Left renal cortex interstitium (tissue), 4 donors: ENCODE measurements at regions not wholly inside any gene's neighbourhood (a gene's known extent, or its start where the extent isn't known, plus 50 kb on each side); places are given as distances from the start of the nearest gene placed in this dataset.

Source experiments
- DNase-seq, 4 donors: peaks; one replicate each; pipeline ENCODE4 v3.0.0-alpha.2; 2013; ENCODE audit warnings: low read depth in 4 of 4, low spot score in 2 of 4, missing footprints in 1 of 4

DNA sequence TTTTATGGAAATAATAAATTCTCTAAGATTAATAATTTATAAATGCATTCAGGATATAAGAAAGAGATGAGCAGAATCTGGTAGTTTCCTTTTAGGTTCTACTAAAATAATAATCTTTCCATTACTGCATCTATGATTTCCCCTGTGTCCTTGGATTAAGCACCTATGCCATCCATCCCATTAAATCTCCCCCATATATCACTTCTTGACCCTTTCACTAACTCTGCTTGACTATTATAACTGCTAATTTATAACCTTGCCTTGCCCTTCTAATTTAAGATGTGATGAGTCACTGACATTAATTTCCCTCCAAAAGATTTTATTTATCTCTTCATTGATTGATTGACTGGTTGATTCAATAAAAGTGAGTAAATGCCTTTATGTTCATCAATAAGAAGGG lies 348.3 kb upstream of the LRATD1 start:
- DNase-seq = no peak

DNA sequence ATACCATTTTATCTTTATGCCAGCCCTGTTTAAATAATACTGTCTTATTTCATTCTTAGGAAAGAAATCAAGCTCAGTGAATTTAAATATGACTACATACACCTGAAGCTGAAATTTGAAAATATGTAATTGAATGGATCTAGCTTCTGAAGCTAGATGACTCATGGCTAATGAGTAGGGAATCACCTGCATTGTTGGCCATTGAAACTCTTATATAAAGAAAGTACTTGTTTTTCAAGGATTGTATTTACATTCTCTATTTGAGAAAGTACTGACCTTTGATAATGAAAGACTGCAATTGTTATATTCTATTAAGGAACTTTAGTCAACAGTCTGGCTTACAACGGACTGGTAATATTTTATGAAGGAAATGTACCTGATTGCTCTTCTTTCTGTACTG lies 346.7 kb upstream of the LRATD1 start:
- DNase-seq = no peak

DNA sequence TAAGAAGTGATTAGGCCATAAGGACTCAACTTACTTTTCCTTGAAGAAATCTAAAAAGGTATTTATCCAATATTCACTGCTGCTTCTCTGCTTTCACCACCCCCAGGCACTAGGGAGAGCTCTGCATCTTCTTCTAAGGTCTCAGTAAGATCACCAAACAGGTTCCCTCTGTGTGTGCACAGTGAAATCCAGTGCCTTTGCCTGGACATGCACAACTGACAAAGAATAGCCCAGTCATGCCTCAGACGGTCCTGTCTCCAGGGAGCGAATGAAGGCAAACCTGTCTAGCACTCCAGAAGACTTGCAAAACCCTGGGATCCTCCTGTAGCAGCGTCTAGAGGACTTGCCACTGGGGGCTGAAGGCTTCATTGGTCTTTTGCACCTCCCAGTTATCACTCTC lies 344.5 kb upstream of the LRATD1 start:
- no peak for DNase-seq

DNA sequence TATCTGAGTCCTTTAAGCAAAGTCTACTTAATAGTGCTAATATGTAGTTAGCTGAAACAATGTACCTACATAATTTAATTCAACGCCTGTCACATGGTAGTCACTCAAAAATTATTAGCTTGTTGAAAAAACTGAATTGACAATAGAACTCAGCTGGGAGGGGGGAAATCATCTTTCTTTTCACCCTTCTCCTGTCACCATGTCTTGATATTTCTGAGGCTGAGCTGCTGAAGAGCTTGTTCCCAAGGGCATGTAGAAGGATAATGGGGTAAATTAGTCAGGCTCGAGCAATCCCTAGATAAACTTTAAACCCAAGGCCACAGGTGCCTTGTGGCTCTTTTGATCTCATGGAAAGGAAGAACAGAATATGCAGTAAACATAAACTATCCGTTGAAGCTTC lies 339.6 kb upstream of the LRATD1 start:
- DNase-seq = no peak

DNA sequence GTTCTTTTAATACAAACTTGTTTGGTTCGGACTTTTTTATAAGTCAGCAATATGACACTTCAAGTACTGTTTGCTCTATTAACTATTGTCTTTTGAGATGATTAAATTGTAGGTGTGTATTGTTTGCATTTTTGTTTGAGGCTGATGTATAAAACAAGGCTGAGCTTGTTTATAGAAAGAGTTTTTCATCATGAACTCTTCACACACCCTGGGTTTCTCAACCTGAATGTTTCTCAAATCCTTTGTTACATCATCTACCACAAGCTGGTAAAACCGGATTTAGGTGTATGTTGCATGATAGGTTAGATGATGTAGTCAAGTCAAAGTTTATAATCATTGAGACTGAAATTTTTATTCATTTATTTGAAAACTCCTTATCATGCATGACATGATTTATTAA lies 335.2 kb upstream of the LRATD1 start:
- no peak for DNase-seq

DNA sequence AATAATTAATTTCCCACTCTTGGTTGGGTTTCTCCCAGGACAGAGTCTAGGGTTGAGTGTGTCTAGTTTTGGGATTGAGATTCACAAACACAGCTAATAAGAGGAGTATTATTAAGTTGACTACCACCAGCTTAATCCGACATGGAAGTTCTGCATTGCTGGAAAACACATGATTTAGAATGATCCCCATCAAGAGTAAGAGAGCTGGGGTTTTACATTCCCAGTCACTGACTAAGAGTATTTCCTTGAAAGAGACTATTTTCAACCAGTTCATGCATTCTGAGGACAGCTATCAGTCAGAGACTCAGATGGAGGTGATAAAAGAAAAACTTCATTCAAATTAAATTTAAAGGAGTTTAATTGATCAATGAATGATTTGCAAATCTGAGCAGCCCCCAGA lies 334.6 kb upstream of the LRATD1 start:
- no peak for DNase-seq

DNA sequence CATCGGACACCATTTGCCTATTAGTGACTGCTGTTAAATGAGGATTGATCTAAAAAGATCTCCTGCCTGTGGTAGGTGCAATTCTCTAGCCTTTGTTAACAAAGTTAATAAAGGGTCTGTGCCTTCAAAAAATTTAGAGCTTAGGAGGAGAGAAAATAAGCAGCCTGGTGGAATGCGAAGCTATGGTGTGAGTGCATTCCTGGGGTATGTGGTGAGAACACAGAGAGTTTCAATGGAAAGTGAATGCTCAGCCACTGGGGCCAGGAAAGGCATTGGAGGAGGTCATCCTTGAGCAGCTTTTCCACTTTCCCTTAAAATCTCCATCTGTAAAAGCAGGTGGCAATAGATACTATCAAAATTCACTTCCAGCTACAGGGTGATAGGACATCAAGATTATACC lies 331.2 kb upstream of the LRATD1 start:
- DNase-seq = no peak

DNA sequence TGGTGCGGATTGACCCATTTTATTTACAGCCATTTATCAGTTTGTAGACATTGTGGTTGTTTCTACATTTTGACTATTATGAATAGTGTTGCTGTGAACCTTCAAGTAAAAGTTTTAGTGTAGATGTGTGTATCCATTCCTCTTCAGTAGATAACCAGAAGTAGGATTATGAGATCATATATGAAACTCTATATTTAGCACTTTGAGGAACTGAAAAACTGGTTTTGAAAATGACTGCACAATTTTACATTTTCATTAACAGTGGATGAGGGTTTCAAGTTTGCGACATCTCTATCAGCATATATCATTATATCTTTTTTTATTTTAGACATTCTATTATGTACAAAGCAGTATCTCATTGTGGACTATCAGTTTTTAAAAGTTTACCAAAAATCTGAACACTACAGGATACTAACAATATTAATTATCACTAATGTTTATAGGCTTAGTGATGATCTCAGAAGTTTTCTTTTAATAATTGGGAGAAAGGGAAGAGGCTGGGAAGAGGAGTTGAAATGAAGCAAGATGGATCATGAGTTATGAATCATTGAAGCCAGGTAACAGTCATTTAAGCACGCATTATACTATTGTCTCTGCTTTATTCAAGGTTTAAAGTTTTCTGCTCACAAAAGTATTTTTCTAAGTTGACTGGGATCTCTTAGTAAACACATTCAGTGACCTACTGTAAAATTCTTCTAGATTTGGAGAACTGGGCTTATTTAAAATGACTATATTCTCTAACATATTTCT lies 329.0 kb upstream of the LRATD1 start:
- DNase-seq = no peak

DNA sequence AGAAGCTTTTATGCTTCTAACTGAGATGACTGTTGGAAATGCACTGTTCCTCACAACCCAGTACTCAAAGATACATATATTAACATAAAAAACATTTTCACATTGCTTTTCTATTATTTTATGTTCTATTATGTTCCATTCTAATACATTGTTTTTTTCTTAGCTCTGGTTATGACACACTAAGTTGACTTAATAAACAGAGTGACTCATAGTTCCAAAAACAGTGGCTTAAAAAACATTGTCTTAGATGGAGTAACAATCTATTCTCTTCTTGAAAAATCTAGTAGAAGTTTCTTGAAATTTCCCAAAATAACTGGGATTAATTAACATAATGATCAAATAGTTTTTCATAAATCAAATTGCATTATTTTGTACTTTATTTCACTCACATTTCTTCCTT lies 328.2 kb upstream of the LRATD1 start:
- DNase-seq = no peak

DNA sequence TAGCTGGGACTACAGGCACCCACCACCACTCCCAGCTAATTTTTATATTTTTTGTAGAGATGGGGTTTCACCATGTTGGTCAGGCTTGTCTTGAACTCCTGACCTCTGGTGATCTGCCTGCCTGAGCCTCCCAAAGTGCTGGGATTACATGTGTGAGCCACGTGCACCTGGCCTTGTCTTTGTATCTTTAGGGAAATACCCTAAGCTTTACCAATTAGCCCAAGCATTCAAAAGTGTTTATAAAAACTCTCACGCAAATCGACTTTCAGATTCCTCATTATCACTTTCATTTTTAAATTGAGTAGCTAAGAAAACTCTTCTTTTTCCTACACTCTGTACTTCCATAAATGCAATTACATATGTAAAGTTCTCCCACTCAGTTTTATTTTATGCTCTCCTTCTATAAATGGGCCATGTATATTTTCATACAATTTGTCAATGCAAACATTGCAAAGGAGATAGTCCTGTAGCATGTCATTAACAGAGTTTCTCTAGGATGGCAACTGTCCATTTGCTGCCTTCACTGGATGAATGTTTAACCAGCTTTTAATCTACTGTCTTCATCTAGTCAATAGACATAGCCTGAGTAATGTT lies 326.2 kb upstream of the LRATD1 start:
- no peak for DNase-seq

DNA sequence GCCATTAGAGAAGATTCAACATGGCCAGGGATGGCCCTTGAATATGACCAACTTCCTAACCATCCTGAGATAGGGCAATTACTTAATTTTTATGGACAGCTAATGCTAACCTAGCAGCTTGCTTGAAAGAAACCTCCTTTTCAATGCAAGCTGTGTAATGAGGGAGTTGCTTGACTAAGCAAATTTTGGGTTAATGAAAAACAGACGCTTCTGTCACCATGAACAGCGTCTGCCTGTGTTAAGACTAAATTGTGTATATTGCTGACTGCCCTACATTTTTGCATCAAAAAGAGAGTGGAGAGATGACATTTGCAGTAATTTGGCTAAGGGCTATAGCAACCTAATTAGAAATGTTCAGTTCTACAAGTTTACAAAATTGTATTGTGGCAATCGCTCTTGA lies 319.2 kb upstream of the LRATD1 start:
- no peak for DNase-seq

DNA sequence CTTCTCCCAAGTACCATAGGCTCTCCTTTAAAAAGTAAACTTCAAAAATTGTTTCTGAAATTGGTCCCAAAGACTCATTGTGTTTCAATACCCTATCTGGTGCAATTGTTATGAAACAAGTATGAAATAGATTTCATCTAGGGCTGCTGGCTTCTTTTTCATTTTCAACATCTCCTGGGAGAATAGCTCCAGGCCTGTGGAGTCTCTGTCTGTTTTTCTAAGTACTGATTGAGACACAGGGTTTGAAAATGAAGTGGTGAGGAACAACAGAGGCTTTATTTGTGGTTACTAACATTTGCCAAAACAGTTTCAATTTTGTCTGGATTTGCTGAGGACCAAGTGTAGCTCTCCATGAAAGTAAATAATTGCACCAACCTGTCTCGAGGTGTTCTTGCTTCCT lies 315.9 kb upstream of the LRATD1 start:
- DNase-seq = no peak

DNA sequence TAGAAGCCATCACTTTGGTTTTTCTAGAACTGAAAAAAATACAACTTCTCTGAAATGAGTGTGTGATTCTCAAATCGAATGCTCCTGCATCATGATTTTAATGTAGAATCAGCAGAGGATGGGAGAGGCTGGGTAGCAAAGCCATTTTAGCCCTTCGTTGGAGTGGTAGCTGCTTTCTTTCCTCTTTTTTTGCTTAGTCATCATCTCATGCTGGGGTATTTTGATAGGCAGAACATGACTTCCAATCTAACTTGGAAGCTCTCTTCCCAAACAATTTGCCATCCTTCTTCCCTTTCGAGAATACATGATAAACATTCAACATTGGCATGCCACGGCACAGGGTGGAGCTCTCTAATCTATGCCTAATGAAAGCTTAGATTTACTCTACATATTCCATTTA lies 311.2 kb upstream of the LRATD1 start:
- DNase-seq = no peak

DNA sequence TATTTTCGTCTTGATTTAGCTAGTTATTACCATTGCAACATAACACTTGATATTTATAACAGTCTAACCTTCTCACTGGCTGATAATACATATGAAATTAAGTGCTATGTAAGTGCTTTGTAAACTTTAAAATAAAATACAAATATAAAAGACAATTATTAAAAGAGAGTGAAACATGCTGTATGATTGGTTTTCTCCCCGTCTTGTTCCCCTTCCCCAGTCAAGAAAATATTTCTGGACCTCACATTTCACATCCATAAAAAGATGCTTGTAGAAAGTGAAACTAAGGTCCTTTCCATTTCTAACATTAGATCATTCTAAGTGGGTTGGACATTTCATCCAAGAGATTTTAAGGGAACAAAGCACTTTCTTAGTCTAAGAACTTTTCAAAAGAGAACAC lies 310.2 kb upstream of the LRATD1 start:
- DNase-seq = no peak

DNA sequence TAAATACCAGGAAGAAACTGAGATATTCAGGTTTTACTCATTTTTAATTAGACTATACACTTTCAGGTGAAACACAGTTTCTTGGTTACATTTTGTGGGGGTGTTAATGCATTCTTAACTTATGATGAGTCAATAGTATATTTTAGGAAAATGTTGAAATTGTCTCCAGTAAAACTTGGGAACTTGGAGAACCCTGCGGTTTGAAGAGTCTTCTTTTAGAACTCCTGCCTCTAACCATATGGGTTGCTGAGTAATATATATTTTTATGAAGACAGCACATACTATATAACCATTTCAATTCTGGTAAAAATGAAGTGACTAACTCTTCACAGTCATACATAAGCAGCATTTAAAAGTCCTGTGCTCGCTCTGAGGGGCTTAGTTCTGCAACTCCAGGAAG lies 308.2 kb upstream of the LRATD1 start:
- no peak for DNase-seq

DNA sequence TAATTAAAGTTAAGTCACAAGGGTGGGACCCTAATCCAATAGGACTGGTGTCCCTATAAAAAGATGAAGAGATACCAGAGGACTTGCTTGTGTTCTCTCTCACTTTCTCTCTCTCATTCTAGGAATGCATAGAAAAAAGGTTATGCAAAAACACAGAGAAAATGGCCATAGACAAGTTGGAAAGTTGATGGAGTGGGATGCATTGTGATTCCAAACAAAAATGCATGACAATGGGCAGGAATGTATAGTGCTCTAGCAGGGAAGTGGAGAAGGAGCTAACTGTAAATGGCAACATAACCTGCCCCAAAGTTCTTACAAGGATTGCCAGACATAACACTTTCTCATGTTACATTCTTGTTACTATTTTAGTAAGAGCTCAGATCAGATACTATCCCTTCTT lies 301.6 kb upstream of the LRATD1 start:
- no peak for DNase-seq

DNA sequence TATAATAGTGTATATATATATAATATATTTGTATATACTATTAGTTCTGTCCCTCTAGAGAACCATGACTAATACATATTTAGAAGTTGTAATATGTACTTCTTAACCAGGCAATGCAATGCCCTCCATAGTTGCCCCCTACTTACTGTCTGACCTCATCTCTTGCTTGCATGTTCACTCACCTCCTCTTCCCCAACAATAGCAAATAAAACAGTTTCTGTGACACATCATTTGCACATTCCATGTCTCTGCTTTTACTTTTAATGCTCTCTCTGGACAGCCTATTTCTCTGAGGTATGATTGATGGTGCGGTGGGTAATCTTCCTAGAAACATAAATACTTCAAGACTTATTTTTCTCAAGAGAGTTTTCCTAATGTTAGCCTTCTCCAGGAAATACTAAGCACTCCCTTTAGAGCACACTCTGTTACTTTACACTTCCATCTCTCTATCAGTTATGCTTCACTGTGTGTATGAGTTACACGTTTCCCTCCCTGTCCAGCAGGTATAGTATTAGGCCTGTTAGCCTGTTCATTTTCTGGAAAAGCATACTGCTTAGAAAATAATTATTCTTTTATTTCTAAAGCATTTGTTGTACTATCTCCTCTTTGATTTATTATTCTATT lies 295.6 kb upstream of the LRATD1 start:
- DNase-seq = no peak

DNA sequence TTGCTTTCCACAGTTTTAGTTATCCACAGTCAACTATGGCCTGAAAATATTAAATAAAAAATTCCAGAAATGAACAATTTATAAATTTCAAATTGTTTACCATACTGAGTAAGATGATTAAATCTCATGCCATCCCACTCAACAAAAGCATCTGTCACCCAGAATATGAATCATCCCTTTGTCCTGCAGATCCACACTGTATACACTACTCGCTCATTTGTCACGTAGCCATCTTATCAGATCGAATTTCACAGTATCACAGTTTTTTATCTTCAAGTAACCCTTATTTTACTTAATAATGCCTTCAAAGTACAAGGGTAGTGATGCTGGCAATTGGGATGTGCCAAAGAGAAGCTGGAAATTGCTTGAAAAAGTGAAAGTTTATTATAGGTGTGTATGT lies 291.8 kb upstream of the LRATD1 start:
- DNase-seq = no peak

DNA sequence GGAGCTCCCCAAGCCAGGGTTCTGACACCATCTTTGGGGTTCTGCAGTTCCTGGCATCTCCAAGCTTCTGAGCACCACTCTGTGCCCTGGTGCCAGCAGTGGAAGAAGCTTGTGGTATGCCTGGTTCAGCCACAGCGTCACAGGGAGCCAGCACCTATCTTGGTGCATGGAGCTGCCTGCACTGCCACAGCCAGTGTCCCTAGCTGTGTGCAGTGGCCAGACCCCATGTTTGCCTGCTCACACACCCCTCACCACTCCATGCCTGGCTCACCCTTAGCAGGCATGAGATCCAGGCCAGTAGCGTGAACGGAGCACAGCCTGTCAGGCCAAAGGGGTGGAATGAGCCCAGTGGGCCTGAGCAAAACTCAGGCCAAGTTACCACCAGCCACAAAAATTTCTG lies 290.2 kb upstream of the LRATD1 start:
- DNase-seq = no peak

DNA sequence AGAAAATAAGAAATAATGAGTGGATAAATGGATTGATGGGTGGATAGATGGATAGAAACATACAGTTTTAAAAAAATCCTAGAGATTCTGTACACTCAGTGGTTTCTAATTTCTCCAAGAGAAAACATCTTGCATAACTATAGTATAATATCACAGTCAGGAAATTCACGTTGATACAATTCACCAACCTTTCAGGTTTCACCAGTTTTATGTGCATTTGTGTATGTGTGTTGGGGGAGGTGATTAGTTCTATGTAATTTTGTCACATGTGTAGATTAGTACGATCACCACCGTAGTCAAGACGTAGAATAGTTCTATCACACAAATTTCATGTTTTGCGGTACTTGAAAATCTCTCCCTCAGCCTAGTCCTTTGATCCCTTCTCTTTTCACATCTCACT lies 288.2 kb upstream of the LRATD1 start:
- no peak for DNase-seq

DNA sequence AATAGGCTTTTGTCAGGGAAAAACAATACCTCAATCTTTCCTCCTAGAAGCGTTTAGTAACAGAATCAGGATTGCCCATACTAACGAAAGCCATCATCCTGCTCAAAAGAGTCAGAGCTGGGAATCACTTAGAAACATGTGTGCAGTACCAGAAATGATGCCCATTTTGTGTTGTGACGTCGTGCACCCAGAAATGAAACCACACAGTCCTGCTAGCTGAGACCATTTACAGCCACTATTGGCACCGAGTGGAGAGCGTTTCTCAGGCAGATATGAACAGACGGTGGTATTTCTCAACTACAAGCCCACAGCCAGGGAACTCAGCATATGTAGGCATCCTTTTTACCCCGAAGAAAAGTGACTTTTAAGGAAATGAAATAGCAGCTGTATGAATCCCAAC lies 284.3 kb upstream of the LRATD1 start:
- no peak for DNase-seq

DNA sequence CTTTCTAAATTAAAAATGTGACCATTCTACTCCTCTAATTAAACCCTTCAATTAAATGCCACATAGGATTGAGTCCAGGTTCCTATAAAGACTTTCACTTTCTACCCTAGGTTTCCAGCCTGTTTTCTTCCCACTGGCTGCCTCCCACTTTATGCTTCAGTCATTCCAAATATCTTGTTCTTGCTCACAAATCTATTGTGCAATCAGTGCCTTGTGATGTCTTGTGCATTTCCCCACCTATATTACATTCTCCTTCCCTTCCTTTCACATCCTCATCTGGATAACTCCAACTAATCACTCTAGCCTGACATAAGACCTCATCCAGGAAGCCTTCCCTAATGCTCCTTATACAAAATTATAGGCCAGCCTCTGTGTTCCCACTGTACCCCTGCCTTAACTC lies 281.7 kb upstream of the LRATD1 start:
- no peak for DNase-seq
